SU-DHL-6 (cell line): ENCODE measurements at regions not wholly inside any gene's neighbourhood (a gene's known extent, or its start where the extent isn't known, plus 50 kb on each side); places are given as distances from the start of the nearest gene placed in this dataset.
"Not testable (repeated sequence)": the region's sequence is repeated elsewhere in the genome, so short reads cannot be mapped to it uniquely, and the experiment has no call there.

ENCODE experiments used
- H2AFZ ChIP-seq: fragments of 200-600 bp; sonication (generic); 2 replicates; pipeline ENCODE4 v1.6.1; 2014; ENCODE audit warnings: low read depth, mild to moderate bottlenecking, moderate library complexity, mixed read lengths, antibody characterized with exemption, low read length; ENCODE audit not compliant: severe bottlenecking
- H3F3A ChIP-seq: fragments of 200-600 bp; shearing (Covaris generic); 2 replicates; pipeline ENCODE4 v1.6.0; 2016; ENCODE audit warnings: antibody characterized with exemption, mild to moderate bottlenecking; ENCODE audit not compliant: insufficient read depth
- H3K27ac ChIP-seq: fragments of 200-600 bp; sonication (generic); 2 replicates; pipeline ENCODE4 v1.5.1; 2016; ENCODE audit warnings: low read depth, mild to moderate bottlenecking, low read length, moderate library complexity, mixed read lengths
- H3K27me3 ChIP-seq: fragments of 200-600 bp; sonication (generic), shearing (Covaris generic); 2 replicates; pipeline ENCODE4 v1.6.0; 2014; ENCODE audit warnings: mild to moderate bottlenecking, low read length
- H3K36me3 ChIP-seq: fragments of 200-600 bp; sonication (generic); 2 replicates; pipeline ENCODE4 v1.6.1; 2014; ENCODE audit warnings: mild to moderate bottlenecking, low read length, mixed read lengths
- H3K4me2 ChIP-seq: fragments of 300-600, 200-600 bp; shearing (Covaris generic), sonication (generic); 2 replicates; pipeline ENCODE4 v1.6.0; 2014; ENCODE audit warnings: low read length, low read depth, mild to moderate bottlenecking; ENCODE audit not compliant: poor library complexity, severe bottlenecking
- H3K4me3 ChIP-seq: fragments of 200-600 bp; sonication (generic); 2 replicates; pipeline ENCODE4 v1.5.1; 2014; ENCODE audit warnings: antibody characterized with exemption, low read length, mild to moderate bottlenecking, mixed read lengths; ENCODE audit not compliant: insufficient read depth, poor library complexity, severe bottlenecking
- H3K79me2 ChIP-seq: fragments of 200-600 bp; sonication (generic); 2 replicates; pipeline ENCODE4 v1.6.1; 2014; ENCODE audit warnings: mild to moderate bottlenecking, low read length, moderate library complexity; ENCODE audit not compliant: insufficient read depth
- H3K9ac ChIP-seq: fragments of 200-600 bp; sonication (generic); 2 replicates; pipeline ENCODE4 v1.7.0; 2014; ENCODE audit warnings: mild to moderate bottlenecking, low read length
- H3K9me2 ChIP-seq: fragments of 200-600 bp; sonication (generic); replicated peaks from 2 replicates; pipeline ENCODE4 v1.6.1; 2014; ENCODE audit warnings: low read length; ENCODE audit not compliant: insufficient read depth
- H3K9me3 ChIP-seq: fragments of 200-600 bp; sonication (generic); 2 replicates; pipeline ENCODE4 v1.6.1; 2014; ENCODE audit warnings: low read length, mixed read lengths; ENCODE audit not compliant: insufficient read depth
- H4K20me1 ChIP-seq: fragments of 200-600 bp; sonication (generic); 2 replicates; pipeline ENCODE4 v1.6.1; 2014; ENCODE audit warnings: low read depth, mild to moderate bottlenecking, antibody characterized with exemption, low read length, moderate library complexity, mixed read lengths
- EZH2phosphoT487 ChIP-seq: fragments of 200-600 bp; sonication (generic), shearing (Covaris generic); conservative IDR thresholded peaks from 2 replicates; pipeline ENCODE4 v1.6.1; 2018; ENCODE audit warnings: mild to moderate bottlenecking, antibody characterized with exemption, low read length, moderate library complexity, mixed read lengths
- TF ChIP-seq, protein P1 (sequence below): fragments of 200-600 bp; sonication (generic); IDR thresholded peaks from one replicate; pipeline ENCODE4 v1.5.1; 2017; ENCODE audit warnings: antibody characterized with exemption, mild to moderate bottlenecking, low read length, moderate library complexity; ENCODE audit not compliant: insufficient read depth, poor library complexity, severe bottlenecking

GRCh38 chr4:178003098-178003657 is 560.9 kb upstream of the AGA start:
- no peaks in the 10 kb centered on the region for H3F3A ChIP-seq
- no peaks in the 10 kb centered on the region for H3K79me2 ChIP-seq
- no peak overlapping the region for H3K4me2 ChIP-seq
- no peak for TF ChIP-seq EZH2phosphoT487
- TF ChIP-seq, protein P1, sequence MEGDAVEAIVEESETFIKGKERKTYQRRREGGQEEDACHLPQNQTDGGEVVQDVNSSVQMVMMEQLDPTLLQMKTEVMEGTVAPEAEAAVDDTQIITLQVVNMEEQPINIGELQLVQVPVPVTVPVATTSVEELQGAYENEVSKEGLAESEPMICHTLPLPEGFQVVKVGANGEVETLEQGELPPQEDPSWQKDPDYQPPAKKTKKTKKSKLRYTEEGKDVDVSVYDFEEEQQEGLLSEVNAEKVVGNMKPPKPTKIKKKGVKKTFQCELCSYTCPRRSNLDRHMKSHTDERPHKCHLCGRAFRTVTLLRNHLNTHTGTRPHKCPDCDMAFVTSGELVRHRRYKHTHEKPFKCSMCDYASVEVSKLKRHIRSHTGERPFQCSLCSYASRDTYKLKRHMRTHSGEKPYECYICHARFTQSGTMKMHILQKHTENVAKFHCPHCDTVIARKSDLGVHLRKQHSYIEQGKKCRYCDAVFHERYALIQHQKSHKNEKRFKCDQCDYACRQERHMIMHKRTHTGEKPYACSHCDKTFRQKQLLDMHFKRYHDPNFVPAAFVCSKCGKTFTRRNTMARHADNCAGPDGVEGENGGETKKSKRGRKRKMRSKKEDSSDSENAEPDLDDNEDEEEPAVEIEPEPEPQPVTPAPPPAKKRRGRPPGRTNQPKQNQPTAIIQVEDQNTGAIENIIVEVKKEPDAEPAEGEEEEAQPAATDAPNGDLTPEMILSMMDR = no peak
- H3K9me3 ChIP-seq = no peaks in the 10 kb centered on the region
- no peak overlapping the region for H3K4me3 ChIP-seq
- H2AFZ ChIP-seq = no peak overlapping the region
- no peak overlapping the region for H3K9ac ChIP-seq
- H3K27me3 ChIP-seq = no peaks in the 10 kb centered on the region
- no peaks in the 10 kb centered on the region for H3K36me3 ChIP-seq
- no peaks in the 10 kb centered on the region for H3K9me2 ChIP-seq
- no peak overlapping the region for H3K27ac ChIP-seq
- H4K20me1 ChIP-seq = no peaks in the 10 kb centered on the region

DNA sequence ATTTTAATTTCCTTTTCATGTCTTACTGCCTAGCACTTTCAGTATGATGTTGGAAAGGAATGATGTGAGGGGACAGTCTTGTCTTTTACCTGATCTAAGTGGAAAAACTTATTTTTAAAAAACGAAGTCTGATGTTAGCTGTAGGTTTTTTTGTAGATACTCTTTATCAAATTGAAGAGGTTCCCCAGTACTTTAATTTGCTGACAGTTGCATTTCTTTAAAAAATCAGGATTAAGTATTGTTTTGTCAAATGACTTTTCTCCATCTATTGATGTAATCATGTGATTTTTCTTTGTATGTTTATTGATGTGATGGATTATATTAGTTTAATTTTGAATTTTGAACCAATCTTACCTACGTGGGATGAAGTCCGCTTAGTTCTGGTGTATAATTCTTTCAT is 568.4 kb upstream of the AGA start:
- no peaks in the 10 kb centered on the region for H3K79me2 ChIP-seq
- H3K4me2 ChIP-seq = no peak overlapping the region
- no peaks in the 10 kb centered on the region for H3K9me3 ChIP-seq
- H3K4me3 ChIP-seq = no peak overlapping the region
- no peaks in the 10 kb centered on the region for H3K9me2 ChIP-seq
- no peaks in the 10 kb centered on the region for H3F3A ChIP-seq
- H4K20me1 ChIP-seq = no peaks in the 10 kb centered on the region
- no peaks in the 10 kb centered on the region for H3K36me3 ChIP-seq
- no peak overlapping the region for H3K27ac ChIP-seq
- H3K9ac ChIP-seq = no peak overlapping the region
- no peak overlapping the region for H2AFZ ChIP-seq
- H3K27me3 ChIP-seq = no peaks in the 10 kb centered on the region
- TF ChIP-seq, protein P1 = no peak

DNA sequence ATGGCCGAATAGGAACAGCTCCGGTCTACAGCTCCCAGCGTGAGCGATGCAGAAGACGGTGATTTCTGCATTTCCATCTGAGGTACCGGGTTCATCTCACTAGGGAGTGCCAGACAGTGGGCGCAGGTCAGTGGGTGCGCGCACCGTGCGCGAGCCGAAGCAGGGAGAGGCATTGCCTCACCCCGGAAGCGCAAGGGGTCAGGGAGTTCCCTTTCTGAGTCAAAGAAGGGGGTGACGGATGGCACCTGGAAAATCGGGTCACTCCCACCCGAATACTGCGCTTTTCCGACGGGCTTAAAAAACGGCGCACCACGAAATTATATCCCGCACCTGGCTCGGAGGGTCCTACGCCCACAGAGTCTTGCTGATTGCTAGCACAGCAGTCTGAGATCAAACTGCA is 572.8 kb upstream of the AGA start:
- H2AFZ ChIP-seq, H3K9ac ChIP-seq, H3K27ac ChIP-seq, H3F3A ChIP-seq, H4K20me1 ChIP-seq, H3K9me2 ChIP-seq, H3K9me3 ChIP-seq, H3K4me2 ChIP-seq, H3K27me3 ChIP-seq, H3K4me3 ChIP-seq, H3K79me2 ChIP-seq, H3K36me3 ChIP-seq: not testable (repeated sequence)

- Histone ChIP-seq H3K36me3 (no peaks in the 10 kb centered on the region), H3K27me3 (no peaks in the 10 kb centered on the region), H3K9ac (no peak overlapping the region), H3K79me2 (no peaks in the 10 kb centered on the region), H3F3A (no peaks in the 10 kb centered on the region), H3K4me2 (no peak overlapping the region), H3K27ac (no peak overlapping the region), H4K20me1 (no peaks in the 10 kb centered on the region), H3K4me3 (no peak overlapping the region), H3K9me3 (no peaks in the 10 kb centered on the region), H2AFZ (no peak overlapping the region), H3K9me2 (no peaks in the 10 kb centered on the region)
- no peak for TF ChIP-seq EZH2phosphoT487
- TF ChIP-seq, protein P1 = no peak
Measured at GRCh38 chr4:178026999-178027398, 584.8 kb upstream of the AGA start.
